Left renal pelvis (tissue), 4 donors: ENCODE measurements at regions not wholly inside any gene's neighbourhood (a gene's known extent, or its start where the extent isn't known, plus 50 kb on each side); places are given as distances from the start of the nearest gene placed in this dataset.
"Not testable (repeated sequence)": the region's sequence is repeated elsewhere in the genome, so short reads cannot be mapped to it uniquely, and the experiment has no call there.

Experiments used
- DNase-seq, 4 donors: peaks; one replicate each; pipeline ENCODE4 v3.0.0-alpha.2; 2013; ENCODE audit warnings: low read depth in 4 of 4, low spot score in 3 of 4

GRCh38 chr20:19833395-19833794 is 75.3 kb downstream of the RIN2 start:
- DNase-seq = no peak

- DNase-seq = no peak
Observed at GRCh38 chr20:19834287-19834686, 76.2 kb downstream of the RIN2 start.

- no peak for DNase-seq
Observed at GRCh38 chr20:19834783-19835182, 76.7 kb downstream of the RIN2 start.

- no peak for DNase-seq
Observed at GRCh38 chr20:19835533-19836222, 77.6 kb downstream of the RIN2 start.

GRCh38 chr20:19838468-19838867 is 80.4 kb downstream of the RIN2 start:
- no peak for DNase-seq

GRCh38 chr20:19839053-19839452 is 81.0 kb downstream of the RIN2 start:
- DNase-seq = no peak

- DNase-seq = no peak
Observed at GRCh38 chr20:19840111-19840710, 82.2 kb downstream of the RIN2 start.

- DNase-seq = no peak
Observed at GRCh38 chr20:19841740-19842139, 83.7 kb downstream of the RIN2 start.

- not testable (repeated sequence) for DNase-seq
Observed at GRCh38 chr20:19844850-19845249, 86.8 kb downstream of the RIN2 start.

- no peak for DNase-seq
Observed at GRCh38 chr20:19847383-19847782, 89.3 kb downstream of the RIN2 start.

GRCh38 chr20:19849341-19850197 is 91.5 kb downstream of the RIN2 start:
- peak in 2 of 4 donors; percentile 27 to 31 for DNase-seq

GRCh38 chr20:19850198-19850533 is 92.1 kb downstream of the RIN2 start:
- peak in 2 of 4 donors; percentile 35 to 44 for DNase-seq

GRCh38 chr20:19851861-19852260 is 93.8 kb downstream of the RIN2 start:
- DNase-seq = no peak

GRCh38 chr20:19855416-19855815 is 97.4 kb downstream of the RIN2 start:
- no peak for DNase-seq

- DNase-seq = no peak
Observed at GRCh38 chr20:19858466-19859371, 100.7 kb downstream of the RIN2 start.

GRCh38 chr20:19859444-19859843 is 101.4 kb downstream of the RIN2 start:
- no peak for DNase-seq

- DNase-seq = no peak
Observed at GRCh38 chr20:19860737-19861136, 102.7 kb downstream of the RIN2 start.

GRCh38 chr20:19861147-19861759 is 103.2 kb downstream of the RIN2 start:
- no peak for DNase-seq

GRCh38 chr20:19864130-19864529 is 106.1 kb downstream of the RIN2 start:
- DNase-seq = no peak

- no peak for DNase-seq
Observed at GRCh38 chr20:19866070-19866469, 108.0 kb downstream of the RIN2 start.
